B cell (primary cell): ENCODE measurements at regions not wholly inside any gene's neighbourhood (a gene's known extent, or its start where the extent isn't known, plus 50 kb on each side); places are given as distances from the start of the nearest gene placed in this dataset.

ENCODE experiments used
- ATAC-seq: fragments of 200-7000 bp; cut with Tn5 transposase; one replicate; pipeline ENCODE4 v1.10.0; 2021; ENCODE audit warnings: low read depth, mild to moderate bottlenecking, moderate number of reproducible peaks, moderate library complexity
- CTCF ChIA-PET: fragments of 350-600 bp; sonication (Branson Sonifier 250); formaldehyde crosslinking; loops from one replicate; lab custom pipeline; 2021; ENCODE audit warnings: antibody characterized with exemption, inconsistent platforms; lab: Charles Lee
- POLR2A ChIA-PET: fragments of 350-600 bp; sonication (Branson Sonifier 250); formaldehyde crosslinking; loops from one replicate; lab custom pipeline; 2021; ENCODE audit warnings: antibody characterized with exemption; lab: Charles Lee
- DNase-seq: peaks from one replicate; pipeline ENCODE4 v3.0.0; 2013
- H2AFZ ChIP-seq: 2 replicates; pipeline ENCODE4 v1.6.1; 2012; ENCODE audit warnings: mild to moderate bottlenecking, low read depth, low read length; ENCODE audit not compliant: insufficient read depth, poor library complexity, severe bottlenecking
- H3K27ac ChIP-seq, 2 donors: 1 replicate in 1 of 2; 2 replicates in 1 of 2; pipeline ENCODE4 v1.5.1; 2012 to 2013; ENCODE audit warnings: low read length in 2 of 2, mild to moderate bottlenecking in 2 of 2, moderate library complexity in 1 of 2
- H3K27me3 ChIP-seq, 4 experiments: fragments of 200-600 bp in 1 of 4; sonication (generic) in 1 of 4; replicated peaks in 1 of 4; 1 replicate in 2 of 4; 2 replicates in 2 of 4; pipeline versions ENCODE4 v1.6.1 to v1.7.0; 2013 to 2016; ENCODE audit warnings: low read length in 3 of 4, mild to moderate bottlenecking in 2 of 4, mixed read lengths in 1 of 4, moderate library complexity in 1 of 4; ENCODE audit not compliant: insufficient read depth in 4 of 4, control insufficient read depth in 3 of 4; ENCODE audit errors: control extremely low read depth in 1 of 4
- H3K36me3 ChIP-seq, 2 experiments: replicated peaks in 1 of 2; 1 replicate in 1 of 2; 2 replicates in 1 of 2; pipeline versions ENCODE4 v1.6.1 to v1.7.1; 2013; ENCODE audit warnings: low read length in 1 of 2; ENCODE audit not compliant: insufficient read depth in 2 of 2, control insufficient read depth in 1 of 2; ENCODE audit errors: control extremely low read depth in 1 of 2, extremely low read depth in 1 of 2
- H3K4me1 ChIP-seq, 2 donors: fragments of 200-600 bp in 1 of 2; sonication (generic) in 1 of 2; 1 replicate in 1 of 2; 2 replicates in 1 of 2; pipeline versions ENCODE4 v1.5.1 to v1.6.1; 2013 to 2017; ENCODE audit warnings: low read length in 2 of 2; ENCODE audit not compliant: control insufficient read depth in 2 of 2, insufficient read depth in 2 of 2
- H3K4me2 ChIP-seq: replicated peaks from 2 replicates; pipeline ENCODE3; 2012; ENCODE audit warnings: mild to moderate bottlenecking, low read depth, low read length; ENCODE audit not compliant: poor library complexity, severe bottlenecking
- H3K4me3 ChIP-seq, 5 experiments: fragments of 200-600 bp in 1 of 5; sonication (generic) in 1 of 5; 1 replicate in 3 of 5; 2 replicates in 2 of 5; pipeline versions ENCODE4 v1.5.1 to v1.7.0; 2011 to 2016; ENCODE audit warnings: low read length in 4 of 5, mild to moderate bottlenecking in 4 of 5, low read depth in 2 of 5, control low read depth in 1 of 5, moderate library complexity in 1 of 5; ENCODE audit not compliant: insufficient read depth in 1 of 5; ENCODE audit errors: control extremely low read depth in 1 of 5, extremely low read depth in 1 of 5
- H3K79me2 ChIP-seq: fragments of 200-600 bp; sonication (generic); one replicate; pipeline ENCODE4 v1.6.0; 2016; ENCODE audit warnings: low read length; ENCODE audit not compliant: control insufficient read depth, insufficient read depth
- H3K9ac ChIP-seq: fragments of 200-600 bp; sonication (generic); 2 replicates; pipeline ENCODE4 v1.6.1; 2017; ENCODE audit warnings: mild to moderate bottlenecking, low read length, moderate library complexity
- H3K9me3 ChIP-seq, 3 donors: one replicate each; pipeline versions ENCODE4 v1.6.1 to v1.7.1; 2013; ENCODE audit warnings: low read length in 2 of 3; ENCODE audit not compliant: control insufficient read depth in 2 of 3, insufficient read depth in 1 of 3; ENCODE audit errors: control extremely low read depth in 1 of 3
- H4K20me1 ChIP-seq: 2 replicates; pipeline ENCODE4 v1.6.0; 2012; ENCODE audit warnings: mild to moderate bottlenecking, low read length; ENCODE audit not compliant: insufficient read depth, control insufficient read depth, poor library complexity, severe bottlenecking
- H3K27ac Mint-ChIP-seq: one replicate; pipeline ENCODE4 v1.8.0; 2021; ENCODE audit warnings: mixed read lengths
- H3K27me3 Mint-ChIP-seq: one replicate; pipeline ENCODE4 v1.8.0; 2021; ENCODE audit warnings: mixed read lengths
- H3K4me1 Mint-ChIP-seq: one replicate; pipeline ENCODE4 v1.8.0; 2021; ENCODE audit warnings: mixed read lengths
- H3K4me3 Mint-ChIP-seq: one replicate; pipeline ENCODE4 v1.8.0; 2021; ENCODE audit warnings: mixed read lengths
- H3K9me3 Mint-ChIP-seq: one replicate; pipeline ENCODE4 v1.8.0; 2022; ENCODE audit warnings: mixed read lengths; ENCODE audit not compliant: insufficient read depth
- EZH2 ChIP-seq: IDR thresholded peaks from 2 replicates; pipeline ENCODE4 v1.6.1; 2012; ENCODE audit warnings: borderline replicate concordance, low read depth, mild to moderate bottlenecking, moderate library complexity, low read length; ENCODE audit not compliant: insufficient read depth, poor library complexity, severe bottlenecking
- WGBS: methylation state at CpG from one replicate; pipeline ENCODE4 v1.1.5; 2013; ENCODE audit warnings: missing lambda C conversion rate; ENCODE audit not compliant: insufficient coverage; 5-methylcytosine and 5-hydroxymethylcytosine counted together
- intact Hi-C: fragments of 100-400 bp; cut with micrococcal nuclease; formaldehyde crosslinking; loops from one replicate; pipeline ENCODE4 v1.10.0; 2022
- TF ChIP-seq, protein P1 (sequence below): fragments of 200-600 bp; IDR thresholded peaks from one replicate; pipeline ENCODE4 v1.8.0; 2022; ENCODE audit warnings: antibody characterized with exemption, mild to moderate bottlenecking

DNA sequence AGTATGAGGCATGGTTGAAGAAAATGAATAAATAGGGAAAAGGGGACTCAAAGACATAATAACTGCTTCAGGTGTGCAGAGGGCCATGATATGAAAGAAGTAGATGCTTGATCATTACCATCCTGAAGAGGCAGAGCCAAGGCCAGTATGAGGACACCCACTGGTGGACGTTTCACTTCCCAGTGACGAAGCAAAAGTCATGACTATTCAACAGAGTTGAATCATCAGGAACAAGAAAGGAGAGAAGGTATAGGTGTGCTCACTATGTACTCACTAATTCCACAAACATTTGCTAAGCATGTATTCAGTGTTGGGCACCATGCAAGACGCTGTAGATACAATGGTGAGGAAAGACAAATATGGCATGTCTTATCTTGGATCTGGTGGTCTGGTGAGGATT, 319.2 kb upstream of the RUNX1 start:
- no peak overlapping the region for H2AFZ ChIP-seq
- no peak overlapping the region for H3K27ac Mint-ChIP-seq

DNA sequence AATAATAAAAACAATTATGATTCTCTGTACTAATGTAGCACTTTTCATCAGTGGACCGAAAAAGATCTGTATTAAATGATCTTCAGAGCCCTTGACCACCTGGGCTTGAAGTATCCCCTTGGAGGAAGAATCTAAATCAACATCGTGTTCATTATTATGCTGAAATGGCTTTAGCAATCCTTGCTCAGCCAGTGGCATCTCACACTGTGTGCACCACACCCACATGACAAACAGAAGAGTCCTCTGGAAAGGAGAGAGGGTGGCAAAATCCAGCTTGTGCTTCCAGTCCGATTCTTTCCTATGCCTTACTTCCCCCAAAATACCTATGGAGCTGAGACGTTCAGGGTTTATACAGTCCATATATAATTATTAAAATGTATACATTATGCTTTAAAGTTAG, 318.5 kb upstream of the RUNX1 start:
- no CpG with 5 or more reads among the region's 4 CpGs for WGBS
- Mint-ChIP-seq H3K4me1 (no peaks in the 10 kb centered on the region), H3K4me3 (no peak overlapping the region), H3K27me3 (peaks cover 3% of the 10 kb centered on the region), H3K9me3 (no peaks in the 10 kb centered on the region), H3K27ac (no peak overlapping the region)
- intact Hi-C loops: no loop called here
- H3K4me2 ChIP-seq: no peak overlapping the region
- no peak overlapping the region for H3K27ac ChIP-seq
- ATAC-seq (no peak), DNase-seq (no peak)
- no peaks in the 10 kb centered on the region for H3K4me1 ChIP-seq
- no peak overlapping the region for H2AFZ ChIP-seq
- H4K20me1 ChIP-seq: no peaks in the 10 kb centered on the region
- no peaks in the 10 kb centered on the region for H3K36me3 ChIP-seq
- TF ChIP-seq, protein P1, sequence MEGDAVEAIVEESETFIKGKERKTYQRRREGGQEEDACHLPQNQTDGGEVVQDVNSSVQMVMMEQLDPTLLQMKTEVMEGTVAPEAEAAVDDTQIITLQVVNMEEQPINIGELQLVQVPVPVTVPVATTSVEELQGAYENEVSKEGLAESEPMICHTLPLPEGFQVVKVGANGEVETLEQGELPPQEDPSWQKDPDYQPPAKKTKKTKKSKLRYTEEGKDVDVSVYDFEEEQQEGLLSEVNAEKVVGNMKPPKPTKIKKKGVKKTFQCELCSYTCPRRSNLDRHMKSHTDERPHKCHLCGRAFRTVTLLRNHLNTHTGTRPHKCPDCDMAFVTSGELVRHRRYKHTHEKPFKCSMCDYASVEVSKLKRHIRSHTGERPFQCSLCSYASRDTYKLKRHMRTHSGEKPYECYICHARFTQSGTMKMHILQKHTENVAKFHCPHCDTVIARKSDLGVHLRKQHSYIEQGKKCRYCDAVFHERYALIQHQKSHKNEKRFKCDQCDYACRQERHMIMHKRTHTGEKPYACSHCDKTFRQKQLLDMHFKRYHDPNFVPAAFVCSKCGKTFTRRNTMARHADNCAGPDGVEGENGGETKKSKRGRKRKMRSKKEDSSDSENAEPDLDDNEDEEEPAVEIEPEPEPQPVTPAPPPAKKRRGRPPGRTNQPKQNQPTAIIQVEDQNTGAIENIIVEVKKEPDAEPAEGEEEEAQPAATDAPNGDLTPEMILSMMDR: no peak
- TF ChIP-seq EZH2: no peak
- POLR2A ChIA-PET: interaction anchor here (0.5 kb wide), 1 partner anchor 14 kb away, joined by 3 read pairs; no protein-coding TSS in a partner anchor
- no peaks in the 10 kb centered on the region for H3K9me3 ChIP-seq
- CTCF ChIA-PET: no interaction called here
- no peak overlapping the region for H3K9ac ChIP-seq
- no peaks in the 10 kb centered on the region for H3K27me3 ChIP-seq
- H3K79me2 ChIP-seq: no peaks in the 10 kb centered on the region
- H3K4me3 ChIP-seq: no peak overlapping the region

More for the DNA sequence above, 319.2 kb upstream of the RUNX1 start:
- DNase-seq (no peak), ATAC-seq (no peak)
- POLR2A ChIA-PET: no interaction called here
- H3K9me3 ChIP-seq: no peaks in the 10 kb centered on the region
- no peak for TF ChIP-seq EZH2
- TF ChIP-seq, protein P1: no peak
- H3K27ac ChIP-seq: no peak overlapping the region
- no peak overlapping the region for H3K4me3 Mint-ChIP-seq
- intact Hi-C loops: no loop called here
- no peak overlapping the region for H3K9ac ChIP-seq
- H3K4me3 ChIP-seq: no peak overlapping the region
- no peaks in the 10 kb centered on the region for H3K79me2 ChIP-seq
- no peaks in the 10 kb centered on the region for H3K4me1 ChIP-seq
- no peaks in the 10 kb centered on the region for H3K36me3 ChIP-seq
- H4K20me1 ChIP-seq: no peaks in the 10 kb centered on the region
- peaks cover 3% of the 10 kb centered on the region for H3K27me3 Mint-ChIP-seq
- H3K27me3 ChIP-seq: no peaks in the 10 kb centered on the region
- WGBS: 86% methylated on average over 1 of the region's 3 CpGs
- no peaks in the 10 kb centered on the region for H3K9me3 Mint-ChIP-seq
- no peaks in the 10 kb centered on the region for H3K4me1 Mint-ChIP-seq
- CTCF ChIA-PET: no interaction called here
- H3K4me2 ChIP-seq: no peak overlapping the region
